HepG2 (cell line): ENCODE measurements at regions not wholly inside any gene's neighbourhood (a gene's known extent, or its start where the extent isn't known, plus 50 kb on each side); places are given as distances from the start of the nearest gene placed in this dataset.

Experiments used
- ATAC-seq: fragments of 200-7000 bp; cut with Tn5 transposase; 3 replicates; pipeline ENCODE4 v1.9.1; 2020; ENCODE audit warnings: mild to moderate bottlenecking, moderate library complexity
- BruUV-seq: library from RNA; stranded (reverse); fragments of 400-500 nt; replicated peaks from 2 replicates; lab custom pipeline; 2021; lab: Mats Ljungman, UMichigan
- CTCF ChIA-PET: fragments of 300-600 bp; formaldehyde crosslinking; extraction: SDS; loops from one replicate; lab custom pipeline; 2021; ENCODE audit warnings: low total read pairs, inconsistent platforms, low intra/inter-chr PET ratio; lab: Yijun Ruan, JAX
- POLR2A ChIA-PET: fragments of 350-600 bp; sonication (Branson Sonifier 250); formaldehyde crosslinking; loops from one replicate; lab custom pipeline; 2020; ENCODE audit warnings: antibody characterized with exemption, inconsistent platforms; lab: Yijun Ruan, JAX
- DNase-seq: peaks from one replicate; pipeline ENCODE4 v3.0.0-alpha.2; 2015; ENCODE audit warnings: low spot score
- FAIRE-seq: peaks from 3 replicates; lab custom pipeline; 2011; peaks lifted over from hg19 to GRCh38; lab: Jason Lieb, UNC
- H2AFZ ChIP-seq: one replicate; pipeline ENCODE4 v1.6.1; 2011; ENCODE audit warnings: low read length, inconsistent platforms
- H3K27ac ChIP-seq: fragments of 300-600 bp; 3 replicates; pipeline ENCODE4 v1.8.0; 2011; ENCODE audit warnings: mixed run types, mild to moderate bottlenecking, mixed read lengths, low read length, inconsistent platforms; ENCODE audit not compliant: insufficient read depth; ENCODE audit errors: extremely low read length
- H3K27me3 ChIP-seq, 2 experiments: fragments of 200-600 bp in 1 of 2; 2 replicates in 1 of 2; 3 replicates in 1 of 2; pipeline versions ENCODE4 v1.6.0 to v1.8.0; 2011; ENCODE audit warnings: low read length in 2 of 2, mild to moderate bottlenecking in 2 of 2, moderate library complexity in 2 of 2, inconsistent platforms in 1 of 2; ENCODE audit not compliant: insufficient read depth in 2 of 2, control insufficient read depth in 1 of 2
- H3K36me3 ChIP-seq, 2 experiments: fragments of 200-600 bp in 1 of 2; replicated peaks in 1 of 2; 2 replicates in 1 of 2; 3 replicates in 1 of 2; pipeline versions ENCODE4 v1.5.1 to v1.8.0; 2011; ENCODE audit warnings: low read length in 2 of 2, inconsistent platforms in 1 of 2; ENCODE audit not compliant: insufficient read depth in 2 of 2, control insufficient read depth in 1 of 2
- H3K4me1 ChIP-seq: 2 replicates; pipeline ENCODE4 v1.5.1; 2012; ENCODE audit warnings: low read length, inconsistent platforms; ENCODE audit not compliant: insufficient read depth
- H3K4me2 ChIP-seq: 2 replicates; pipeline ENCODE4 v1.6.0; 2011; ENCODE audit warnings: low read depth, low read length, inconsistent platforms
- H3K4me3 ChIP-seq, 3 experiments: fragments of 200-600 bp in 1 of 3; sonication (generic), shearing (Covaris generic) in 1 of 3; replicated peaks in 1 of 3; 2 replicates each; pipeline ENCODE4 v1.5.1; 2011 to 2016; ENCODE audit warnings: low read length in 3 of 3, inconsistent platforms in 2 of 3, low read depth in 2 of 3, mild to moderate bottlenecking in 2 of 3, control low read depth in 1 of 3, mixed read lengths in 1 of 3; ENCODE audit not compliant: insufficient read depth in 1 of 3
- H3K79me2 ChIP-seq: one replicate; pipeline ENCODE4 v1.6.1; 2011; ENCODE audit warnings: low read length, inconsistent platforms; ENCODE audit not compliant: insufficient read depth
- H3K9ac ChIP-seq: 2 replicates; pipeline ENCODE4 v1.6.0; 2011; ENCODE audit warnings: mild to moderate bottlenecking, low read depth, low read length, inconsistent platforms; ENCODE audit not compliant: insufficient read depth
- H3K9me3 ChIP-seq: 2 replicates; pipeline ENCODE4 v1.5.1; 2012; ENCODE audit warnings: mild to moderate bottlenecking, low read length
- H4K20me1 ChIP-seq: 2 replicates; pipeline ENCODE4 v1.6.0; 2011; ENCODE audit warnings: inconsistent platforms, mild to moderate bottlenecking, low read length, moderate library complexity; ENCODE audit not compliant: insufficient read depth
- BORCS8-MEF2B ChIP-seq: sonication (generic); formaldehyde crosslinking; IDR thresholded peaks from 2 replicates; pipeline ENCODE4 v1.8.0; 2022; ENCODE audit warnings: mild to moderate bottlenecking, missing genetic modification reagents
- DR1 ChIP-seq: sonication (generic); formaldehyde crosslinking; IDR thresholded peaks from 2 replicates; pipeline ENCODE4 v1.8.0; 2021; ENCODE audit warnings: mild to moderate bottlenecking, missing genetic modification reagents, inconsistent platforms
- ZSCAN12 ChIP-seq: sonication (generic); formaldehyde crosslinking; IDR thresholded peaks from 2 replicates; pipeline ENCODE4 v1.9.0; 2021; ENCODE audit warnings: mild to moderate bottlenecking, missing genetic modification reagents
- WGBS: methylation state at CpG from one replicate; pipeline ENCODE4 v1.1.6; 2017; ENCODE audit warnings: low lambda C conversion rate; 5-methylcytosine and 5-hydroxymethylcytosine counted together
- in situ Hi-C: cut with HindIII; loops from 2 replicates; pipeline ENCODE4 v1.10.0; 2017; ENCODE audit warnings: low pct_unique_long_range_greater_than_20kb; ENCODE audit not compliant: extremely low pct_ligation_motif_present
- intact Hi-C: fragments of 100-400 bp; cut with micrococcal nuclease; formaldehyde crosslinking; loops from one replicate; pipeline ENCODE4 v1.10.0; 2022; ENCODE audit not compliant: unreplicated experiment
- TF ChIP-seq, protein P1 (sequence below): fragments of 450-650 bp; IDR thresholded peaks from 2 replicates; pipeline ENCODE4 v1.6.1; 2016
- TF ChIP-seq, protein P2 (sequence below): sonication (generic); formaldehyde crosslinking; IDR thresholded peaks from 2 replicates; pipeline ENCODE4 v1.4.0; 2020; ENCODE audit warnings: missing genetic modification reagents, borderline replicate concordance

DNA sequence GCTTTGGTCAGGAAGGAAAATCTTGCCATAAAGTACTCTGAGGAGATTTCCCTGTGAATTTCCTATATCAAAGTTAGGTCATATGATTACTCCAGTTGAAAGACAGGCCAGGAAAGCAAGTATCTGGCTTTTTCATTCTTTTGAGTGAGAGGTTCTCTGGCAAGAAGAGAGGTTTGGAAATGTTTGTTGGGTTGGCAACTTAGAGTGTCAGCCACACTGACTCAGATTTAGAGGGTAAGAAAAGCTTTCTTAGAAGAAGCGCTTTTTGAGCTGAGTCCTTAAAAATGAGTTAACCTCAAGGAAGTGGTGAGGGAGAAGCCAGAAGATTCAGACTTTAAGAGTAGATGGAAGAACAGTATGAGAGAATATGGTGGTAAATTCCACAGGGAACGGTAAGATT, 86.1 kb upstream of the BDNF start:
- no peaks in the 10 kb centered on the region for H4K20me1 ChIP-seq
- no peaks in the 10 kb centered on the region for H3K4me1 ChIP-seq
- intact Hi-C loops (no loop called here), in situ Hi-C loops (no loop called here)
- H3K79me2 ChIP-seq = no peaks in the 10 kb centered on the region
- no peak overlapping the region for H3K27ac ChIP-seq
- ChIA-PET CTCF (no interaction called here), POLR2A (no interaction called here)
- no TSS peak for BruUV-seq
- no peaks in the 10 kb centered on the region for H3K9me3 ChIP-seq
- no peak overlapping the region for H3K4me2 ChIP-seq
- DNase-seq = no peak
- TF ChIP-seq BORCS8-MEF2B (CRISPR knock-in tag) (no peak), DR1 (CRISPR knock-in tag) (no peak), ZSCAN12 (CRISPR knock-in tag) (no peak)
- TF ChIP-seq, protein P1, sequence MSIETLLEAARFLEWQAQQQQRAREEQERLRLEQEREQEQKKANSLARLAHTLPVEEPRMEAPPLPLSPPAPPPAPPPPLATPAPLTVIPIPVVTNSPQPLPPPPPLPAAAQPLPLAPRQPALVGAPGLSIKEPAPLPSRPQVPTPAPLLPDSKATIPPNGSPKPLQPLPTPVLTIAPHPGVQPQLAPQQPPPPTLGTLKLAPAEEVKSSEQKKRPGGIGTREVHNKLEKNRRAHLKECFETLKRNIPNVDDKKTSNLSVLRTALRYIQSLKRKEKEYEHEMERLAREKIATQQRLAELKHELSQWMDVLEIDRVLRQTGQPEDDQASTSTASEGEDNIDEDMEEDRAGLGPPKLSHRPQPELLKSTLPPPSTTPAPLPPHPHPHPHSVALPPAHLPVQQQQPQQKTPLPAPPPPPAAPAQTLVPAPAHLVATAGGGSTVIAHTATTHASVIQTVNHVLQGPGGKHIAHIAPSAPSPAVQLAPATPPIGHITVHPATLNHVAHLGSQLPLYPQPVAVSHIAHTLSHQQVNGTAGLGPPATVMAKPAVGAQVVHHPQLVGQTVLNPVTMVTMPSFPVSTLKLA = no peak
- TF ChIP-seq, protein P2, sequence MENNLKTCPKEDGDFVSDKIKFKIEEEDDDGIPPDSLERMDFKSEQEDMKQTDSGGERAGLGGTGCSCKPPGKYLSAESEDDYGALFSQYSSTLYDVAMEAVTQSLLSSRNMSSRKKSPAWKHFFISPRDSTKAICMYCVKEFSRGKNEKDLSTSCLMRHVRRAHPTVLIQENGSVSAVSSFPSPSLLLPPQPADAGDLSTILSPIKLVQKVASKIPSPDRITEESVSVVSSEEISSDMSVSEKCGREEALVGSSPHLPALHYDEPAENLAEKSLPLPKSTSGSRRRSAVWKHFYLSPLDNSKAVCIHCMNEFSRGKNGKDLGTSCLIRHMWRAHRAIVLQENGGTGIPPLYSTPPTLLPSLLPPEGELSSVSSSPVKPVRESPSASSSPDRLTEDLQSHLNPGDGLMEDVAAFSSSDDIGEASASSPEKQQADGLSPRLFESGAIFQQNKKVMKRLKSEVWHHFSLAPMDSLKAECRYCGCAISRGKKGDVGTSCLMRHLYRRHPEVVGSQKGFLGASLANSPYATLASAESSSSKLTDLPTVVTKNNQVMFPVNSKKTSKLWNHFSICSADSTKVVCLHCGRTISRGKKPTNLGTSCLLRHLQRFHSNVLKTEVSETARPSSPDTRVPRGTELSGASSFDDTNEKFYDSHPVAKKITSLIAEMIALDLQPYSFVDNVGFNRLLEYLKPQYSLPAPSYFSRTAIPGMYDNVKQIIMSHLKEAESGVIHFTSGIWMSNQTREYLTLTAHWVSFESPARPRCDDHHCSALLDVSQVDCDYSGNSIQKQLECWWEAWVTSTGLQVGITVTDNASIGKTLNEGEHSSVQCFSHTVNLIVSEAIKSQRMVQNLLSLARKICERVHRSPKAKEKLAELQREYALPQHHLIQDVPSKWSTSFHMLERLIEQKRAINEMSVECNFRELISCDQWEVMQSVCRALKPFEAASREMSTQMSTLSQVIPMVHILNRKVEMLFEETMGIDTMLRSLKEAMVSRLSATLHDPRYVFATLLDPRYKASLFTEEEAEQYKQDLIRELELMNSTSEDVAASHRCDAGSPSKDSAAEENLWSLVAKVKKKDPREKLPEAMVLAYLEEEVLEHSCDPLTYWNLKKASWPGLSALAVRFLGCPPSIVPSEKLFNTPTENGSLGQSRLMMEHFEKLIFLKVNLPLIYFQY (CRISPR knock-in tag) = no peak
- no peak overlapping the region for H3K4me3 ChIP-seq
- H2AFZ ChIP-seq = no peak overlapping the region
- no peak for ATAC-seq
- H3K36me3 ChIP-seq = no peaks in the 10 kb centered on the region
- FAIRE-seq = no peak
- H3K27me3 ChIP-seq = no peaks in the 10 kb centered on the region
- WGBS = 0% methylated on average over 2 of the region's 2 CpGs
- H3K9ac ChIP-seq = no peak overlapping the region
